ENCODE measurements at regions not wholly inside any gene's neighbourhood (a gene's known extent, or its start where the extent isn't known, plus 50 kb on each side); places are given as distances from the start of the nearest gene placed in this dataset.

- intact Hi-C loops (cut with DNase I; ENCODE audit: low total_unique reads) = no loop called here
- Histone ChIP-seq H3K4me1 (no peaks in the 10 kb centered on the region), H3K36me3 (ENCODE audit: low read depth, missing control alignments) (no peaks in the 10 kb centered on the region), H3K9me3 (no peaks in the 10 kb centered on the region), H3K27me3 (no peaks in the 10 kb centered on the region), H3K27ac (no peak overlapping the region), H3K4me3 (no peak overlapping the region)
- TF ChIP-seq POLR2A (IDR thresholded peaks at IDR 0.05) = no peak
- TF ChIP-seq CTCF (IDR thresholded peaks at IDR 0.05) = no peak
- WGBS, 2 donors = 76 to 95% methylated on average over 1 of the region's 1 CpG
- no peak for DNase-seq
Observed at GRCh38 chr18:56314396-56314795, 324.0 kb downstream of the TXNL1 start.

GRCh38 chr18:56312551-56313335, 325.6 kb downstream of the TXNL1 start:
- H3K4me3 ChIP-seq = no peak overlapping the region
- no peak overlapping the region for H3K27ac ChIP-seq
- DNase-seq = no peak
- H3K9me3 ChIP-seq = no peaks in the 10 kb centered on the region
- TF ChIP-seq POLR2A (IDR thresholded peaks at IDR 0.05) = no peak
- TF ChIP-seq CTCF (IDR thresholded peaks at IDR 0.05) = no peak
- H3K36me3 ChIP-seq (ENCODE audit: low read depth, missing control alignments) = no peaks in the 10 kb centered on the region
- no peaks in the 10 kb centered on the region for H3K27me3 ChIP-seq
- WGBS, 2 donors = 72 to 74% methylated on average over 5 of the region's 5 CpGs
- H3K4me1 ChIP-seq = no peaks in the 10 kb centered on the region
- intact Hi-C loops (cut with DNase I; ENCODE audit: low total_unique reads) = no loop called here

GRCh38 chr18:56309104-56309503, 329.3 kb downstream of the TXNL1 start:
- no peak for DNase-seq
- Histone ChIP-seq H3K36me3 (ENCODE audit: low read depth, missing control alignments) (no peaks in the 10 kb centered on the region), H3K4me1 (no peaks in the 10 kb centered on the region), H3K27me3 (no peaks in the 10 kb centered on the region), H3K9me3 (no peaks in the 10 kb centered on the region), H3K27ac (no peak overlapping the region), H3K4me3 (no peak overlapping the region)
- intact Hi-C loops (cut with DNase I; ENCODE audit: low total_unique reads) = no loop called here
- TF ChIP-seq POLR2A (IDR thresholded peaks at IDR 0.05) (no peak), CTCF (IDR thresholded peaks at IDR 0.05) (no peak)
- WGBS, 2 donors = 65 to 83% methylated on average over 2 of the region's 2 CpGs

- intact Hi-C loops (cut with DNase I; ENCODE audit: low total_unique reads) = no loop called here
- Histone ChIP-seq H3K9me3 (no peaks in the 10 kb centered on the region), H3K36me3 (ENCODE audit: low read depth, missing control alignments) (no peaks in the 10 kb centered on the region), H3K4me3 (no peak overlapping the region), H3K27me3 (no peaks in the 10 kb centered on the region), H3K27ac (no peak overlapping the region), H3K4me1 (no peaks in the 10 kb centered on the region)
- no peak for DNase-seq
- no peak for TF ChIP-seq CTCF (IDR thresholded peaks at IDR 0.05)
- no peak for TF ChIP-seq POLR2A (IDR thresholded peaks at IDR 0.05)
- 55 to 65% methylated on average over 4 of the region's 4 CpGs for WGBS, 2 donors
Observed at GRCh38 chr18:56307354-56308170, 330.8 kb downstream of the TXNL1 start.
